H1 (cell line): ENCODE measurements at regions not wholly inside any gene's neighbourhood (a gene's known extent, or its start where the extent isn't known, plus 50 kb on each side); places are given as distances from the start of the nearest gene placed in this dataset.

ENCODE experiments used
- CTCF ChIA-PET: fragments of 300-600 bp; sonication (Branson Sonifier 250); formaldehyde crosslinking; loops from one replicate; lab custom pipeline; 2021; ENCODE audit not compliant: partially characterized antibody; lab: Charles Lee
- POLR2A ChIA-PET: fragments of 300-600 bp; sonication (Branson Sonifier 250); formaldehyde crosslinking; loops from one replicate; lab custom pipeline; 2021; ENCODE audit warnings: inconsistent platforms; ENCODE audit not compliant: partially characterized antibody; lab: Charles Lee
- DNase-seq, 2 experiments: peaks; one replicate each; pipeline versions ENCODE4 v3.0.0 to v3.0.0-alpha.2; 2010 to 2022; ENCODE audit warnings: low spot score in 2 of 2, low read depth in 1 of 2, mixed read lengths in 1 of 2
- FAIRE-seq: peaks from 2 replicates; lab custom pipeline; 2011; peaks lifted over from hg19 to GRCh38; lab: Jason Lieb, UNC
- H2AFZ ChIP-seq: 2 replicates; pipeline ENCODE4 v1.8.1; 2012; ENCODE audit warnings: low read length, inconsistent platforms
- H2AK5ac ChIP-seq: 2 replicates; pipeline ENCODE4 v1.6.1; 2013; ENCODE audit warnings: low read depth, low read length
- H2BK120ac ChIP-seq: replicated peaks from 2 replicates; pipeline ENCODE3; 2013; ENCODE audit warnings: low read depth, low read length, inconsistent platforms
- H2BK12ac ChIP-seq: 2 replicates; pipeline ENCODE4 v1.6.1; 2013; ENCODE audit warnings: low read depth, low read length
- H2BK15ac ChIP-seq: 2 replicates; pipeline ENCODE4 v1.6.1; 2013; ENCODE audit warnings: low read length
- H2BK20ac ChIP-seq: 2 replicates; pipeline ENCODE4 v1.6.1; 2013; ENCODE audit warnings: low read length
- H2BK5ac ChIP-seq: 2 replicates; pipeline ENCODE4 v1.6.1; 2013; ENCODE audit warnings: low read depth, low read length
- H3K14ac ChIP-seq: 2 replicates; pipeline ENCODE4 v1.6.1; 2013; ENCODE audit warnings: inconsistent platforms; ENCODE audit not compliant: insufficient read length
- H3K18ac ChIP-seq: 2 replicates; pipeline ENCODE4 v1.6.1; 2013; ENCODE audit warnings: low read length; ENCODE audit errors: extremely low read depth
- H3K23ac ChIP-seq: 2 replicates; pipeline ENCODE4 v1.6.1; 2013; ENCODE audit warnings: inconsistent platforms; ENCODE audit not compliant: insufficient read length
- H3K23me2 ChIP-seq: 2 replicates; pipeline ENCODE4 v1.6.1; 2013; ENCODE audit warnings: low read depth, low read length
- H3K27ac ChIP-seq: 2 replicates; pipeline ENCODE4 v1.6.1; 2011; ENCODE audit warnings: low read depth, low read length, inconsistent platforms
- H3K27me3 ChIP-seq, 4 experiments: replicated peaks in 1 of 4; 1 replicate in 1 of 4; 2 replicates in 3 of 4; pipeline versions ENCODE4 v1.6.1 to v1.8.1; 2011 to 2013; ENCODE audit warnings: low read length in 3 of 4, mild to moderate bottlenecking in 3 of 4, inconsistent platforms in 2 of 4, mixed read lengths in 2 of 4, moderate library complexity in 1 of 4; ENCODE audit not compliant: control insufficient read depth in 3 of 4, insufficient read depth in 3 of 4; ENCODE audit errors: extremely low read depth in 1 of 4
- H3K36me3 ChIP-seq, 4 experiments: 2 replicates each; pipeline versions ENCODE4 v1.6.1 to v1.8.1; 2011 to 2013; ENCODE audit warnings: mild to moderate bottlenecking in 4 of 4, low read length in 3 of 4, moderate library complexity in 2 of 4, control low read depth in 1 of 4, inconsistent platforms in 1 of 4; ENCODE audit not compliant: insufficient read depth in 4 of 4, control insufficient read depth in 2 of 4
- H3K4ac ChIP-seq: replicated peaks from 2 replicates; pipeline ENCODE3; 2013; ENCODE audit warnings: low read length, low read depth, mixed read lengths, inconsistent platforms; ENCODE audit not compliant: insufficient read length
- H3K4me1 ChIP-seq, 4 experiments: replicated peaks in 1 of 4; 1 replicate in 1 of 4; 2 replicates in 3 of 4; pipeline versions ENCODE4 v1.6.1 to v1.8.1; 2011 to 2013; ENCODE audit warnings: low read length in 3 of 4, inconsistent platforms in 2 of 4, mixed read lengths in 1 of 4; ENCODE audit not compliant: insufficient read depth in 4 of 4, control insufficient read depth in 3 of 4
- H3K4me2 ChIP-seq, 2 experiments: 2 replicates each; pipeline versions ENCODE4 v1.6.1 to v1.8.1; 2011 to 2013; ENCODE audit warnings: low read depth in 2 of 2, low read length in 2 of 2, control low read depth in 1 of 2, inconsistent platforms in 1 of 2, mild to moderate bottlenecking in 1 of 2; ENCODE audit not compliant: insufficient read depth in 1 of 2
- H3K4me3 ChIP-seq, 4 experiments: fragments of 200-600, 300-600 bp in 1 of 4; sonication (generic), shearing (Covaris generic), sonication (Bioruptor Twin) in 1 of 4; 2 replicates each; pipeline versions ENCODE4 v1.5.1 to v1.8.1; 2011 to 2016; ENCODE audit warnings: low read length in 4 of 4, low read depth in 3 of 4, control low read depth in 2 of 4, inconsistent platforms in 2 of 4, mild to moderate bottlenecking in 2 of 4, mixed read lengths in 1 of 4, moderate library complexity in 1 of 4; ENCODE audit not compliant: insufficient read depth in 2 of 4; ENCODE audit errors: extremely low read depth in 1 of 4
- H3K56ac ChIP-seq: replicated peaks from 2 replicates; pipeline ENCODE3; 2013; ENCODE audit warnings: low read depth, mild to moderate bottlenecking, mixed read lengths, low read length, inconsistent platforms; ENCODE audit not compliant: insufficient read length
- H3K79me1 ChIP-seq: 2 replicates; pipeline ENCODE4 v1.6.1; 2013; ENCODE audit warnings: low read depth, low read length, control low read depth
- H3K79me2 ChIP-seq, 2 experiments: 2 replicates each; pipeline versions ENCODE4 v1.6.1 to v1.8.1; 2012 to 2013; ENCODE audit warnings: low read length in 2 of 2, mild to moderate bottlenecking in 2 of 2, inconsistent platforms in 1 of 2; ENCODE audit not compliant: insufficient read depth in 2 of 2, control insufficient read depth in 1 of 2
- H3K9ac ChIP-seq, 4 experiments: replicated peaks in 1 of 4; 1 replicate in 1 of 4; 2 replicates in 3 of 4; pipeline versions ENCODE4 v1.6.1 to v1.8.1; 2011 to 2013; ENCODE audit warnings: low read depth in 3 of 4, low read length in 3 of 4, control low read depth in 2 of 4, mild to moderate bottlenecking in 2 of 4, moderate library complexity in 2 of 4, inconsistent platforms in 1 of 4; ENCODE audit errors: extremely low read depth in 1 of 4
- H3K9me3 ChIP-seq, 2 experiments: 2 replicates each; pipeline versions ENCODE4 v1.6.1 to v1.8.1; 2012 to 2013; ENCODE audit warnings: mild to moderate bottlenecking in 2 of 2, moderate library complexity in 2 of 2, control low read depth in 1 of 2, inconsistent platforms in 1 of 2, low read depth in 1 of 2, low read length in 1 of 2, mixed read lengths in 1 of 2; ENCODE audit not compliant: insufficient read depth in 2 of 2
- H4K20me1 ChIP-seq, 2 experiments: replicated peaks in 1 of 2; 2 replicates each; pipeline versions ENCODE3 to v1.8.1; 2011 to 2013; ENCODE audit warnings: inconsistent platforms in 2 of 2, low read length in 2 of 2, mild to moderate bottlenecking in 1 of 2; ENCODE audit not compliant: insufficient read depth in 2 of 2, control insufficient read depth in 1 of 2
- H4K5ac ChIP-seq: 2 replicates; pipeline ENCODE4 v1.6.1; 2013; ENCODE audit warnings: low read length, low read depth, mixed read lengths, inconsistent platforms; ENCODE audit not compliant: insufficient read length
- H4K8ac ChIP-seq: 2 replicates; pipeline ENCODE4 v1.8.0; 2013; ENCODE audit warnings: mild to moderate bottlenecking, moderate library complexity, low read length, inconsistent platforms; ENCODE audit not compliant: insufficient read depth; ENCODE audit errors: extremely low read depth
- H4K91ac ChIP-seq: replicated peaks from 2 replicates; pipeline ENCODE3; 2013; ENCODE audit warnings: low read length, mixed read lengths, inconsistent platforms; ENCODE audit not compliant: insufficient read length
- CREB1 ChIP-seq: IDR thresholded peaks from 2 replicates; pipeline ENCODE4 v1.6.1; 2012; ENCODE audit warnings: inconsistent platforms
- CTBP2 ChIP-seq: IDR thresholded peaks from 2 replicates; pipeline ENCODE4 v1.7.0; 2011; ENCODE audit warnings: borderline replicate concordance, mild to moderate bottlenecking, moderate library complexity, mixed read lengths, low read length; ENCODE audit not compliant: insufficient read depth, insufficient read length
- HDAC2 ChIP-seq, 2 experiments: fragments of 300-600 bp in 1 of 2; sonication (generic) in 1 of 2; IDR thresholded peaks; 2 replicates each; pipeline ENCODE4 v1.6.1; 2011 to 2012; ENCODE audit warnings: low read depth in 2 of 2, low read length in 2 of 2, mild to moderate bottlenecking in 2 of 2, moderate library complexity in 2 of 2, borderline replicate concordance in 1 of 2, inconsistent platforms in 1 of 2
- KDM4A ChIP-seq: IDR thresholded peaks from one replicate; pipeline ENCODE4 v1.7.1; 2012; ENCODE audit warnings: low read depth, mild to moderate bottlenecking, moderate library complexity, low read length, inconsistent platforms; ENCODE audit not compliant: severe bottlenecking
- KDM5A ChIP-seq: fragments of 200-600 bp; IDR thresholded peaks from 2 replicates; pipeline ENCODE4 v1.7.1; 2012; ENCODE audit warnings: mild to moderate bottlenecking, low read length, inconsistent platforms, mixed read lengths
- NANOG ChIP-seq: IDR thresholded peaks from 2 replicates; pipeline ENCODE4 v1.6.1; 2011; ENCODE audit warnings: low read length, low read depth, mild to moderate bottlenecking, inconsistent platforms; ENCODE audit not compliant: insufficient read depth, poor library complexity, severe bottlenecking
- SRF ChIP-seq: IDR thresholded peaks from 2 replicates; pipeline ENCODE4 v1.6.1; 2011; ENCODE audit warnings: mild to moderate bottlenecking, low read depth, low read length, moderate library complexity
- SUZ12 ChIP-seq: fragments of 200-600 bp; sonication (generic); IDR thresholded peaks from 2 replicates; pipeline ENCODE4 v1.6.1; 2012; ENCODE audit warnings: mild to moderate bottlenecking, inconsistent platforms, low read length, moderate library complexity, mixed read lengths
- YY1 ChIP-seq: IDR thresholded peaks from 2 replicates; pipeline ENCODE4 v1.6.1; 2011; ENCODE audit warnings: low read depth, mild to moderate bottlenecking, low read length
- ZNF274 ChIP-seq: IDR thresholded peaks from 2 replicates; pipeline ENCODE4 v1.7.0; 2012; ENCODE audit warnings: low read length, borderline replicate concordance; ENCODE audit errors: extremely low read depth
- WGBS, 2 experiments: shearing (Covaris generic) in 1 of 2; methylation state at CpG; one replicate each; pipeline versions ENCODE4 v1.1.6 to v1.1.7; 2013 to 2015; ENCODE audit warnings: low lambda C conversion rate in 2 of 2, mixed read lengths in 2 of 2, inconsistent platforms in 1 of 2, low coverage in 1 of 2, missing lambda C conversion rate in 1 of 2; ENCODE audit not compliant: insufficient replicate concordance in 2 of 2, insufficient coverage in 1 of 2, insufficient read length in 1 of 2; ENCODE audit errors: extremely low coverage in 1 of 2, missing lambda C conversion rate in 1 of 2; 5-methylcytosine and 5-hydroxymethylcytosine counted together

GRCh38 chr12:19712041-19712440, 272.7 kb downstream of the AEBP2 start:
- H3K79me2 ChIP-seq, result no peaks in the 10 kb centered on the region
- H3K18ac ChIP-seq, result no peak overlapping the region
- H3K27me3 ChIP-seq, result no peaks in the 10 kb centered on the region
- H3K4me1 ChIP-seq, result no peaks in the 10 kb centered on the region
- H4K91ac ChIP-seq, result no peak overlapping the region
- no peak overlapping the region for H3K23ac ChIP-seq
- no peaks in the 10 kb centered on the region for H4K20me1 ChIP-seq
- no peak overlapping the region for H2AK5ac ChIP-seq
- H2BK12ac ChIP-seq, result no peak overlapping the region
- H3K23me2 ChIP-seq, result no peaks in the 10 kb centered on the region
- ChIA-PET CTCF (interaction anchor here (0.7 to 1.5 kb wide), 2 partner anchors 27 to 29 kb away, joined by 3 read pairs; no protein-coding TSS in a partner anchor), POLR2A (no interaction called here)
- no peak overlapping the region for H3K4me3 ChIP-seq
- FAIRE-seq (no peak), DNase-seq (no peak)
- no peak overlapping the region for H2BK120ac ChIP-seq
- TF ChIP-seq SUZ12 (no peak), KDM4A (no peak), NANOG (no peak), HDAC2 (IDR thresholded peaks at IDR 0.05; ENCODE audit: borderline replicate concordance in 1 of 2, low read depth in 2 of 2, low read length in 2 of 2) (no peak), CREB1 (no peak), CTBP2 (no peak), YY1 (no peak), KDM5A (no peak), ZNF274 (no peak), SRF (no peak)
- no peak overlapping the region for H4K5ac ChIP-seq
- no peak overlapping the region for H3K27ac ChIP-seq
- no peak overlapping the region for H2BK20ac ChIP-seq
- no peak overlapping the region for H3K56ac ChIP-seq
- H3K9me3 ChIP-seq, result peaks cover 3 to 8% of the 10 kb centered on the region in 2 experiments; a peak in 2 of 4 replicates
- H3K4me2 ChIP-seq, result no peak overlapping the region
- H4K8ac ChIP-seq, result no peak overlapping the region
- H2BK5ac ChIP-seq, result no peak overlapping the region
- H3K9ac ChIP-seq, result no peak overlapping the region
- no peak overlapping the region for H3K4ac ChIP-seq
- H2BK15ac ChIP-seq, result no peak overlapping the region
- 91% methylated on average over 4 of the region's 4 CpGs; no CpG with 5 or more reads in 1 of the 2 experiments for WGBS, 2 experiments
- H3K79me1 ChIP-seq, result no peaks in the 10 kb centered on the region
- no peak overlapping the region for H3K14ac ChIP-seq
- H2AFZ ChIP-seq, result no peak overlapping the region
- H3K36me3 ChIP-seq, result no peaks in the 10 kb centered on the region
